H1 (cell line): ENCODE measurements at regions not wholly inside any gene's neighbourhood (a gene's known extent, or its start where the extent isn't known, plus 50 kb on each side); places are given as distances from the start of the nearest gene placed in this dataset.

ENCODE experiments used
- CREB1 ChIP-seq: IDR thresholded peaks from 2 replicates; pipeline ENCODE4 v1.6.1; 2012; ENCODE audit warnings: inconsistent platforms
- CTCF ChIP-seq, 3 experiments: IDR thresholded peaks; 1 replicate in 2 of 3; 2 replicates in 1 of 3; pipeline versions ENCODE4 v1.5.1 to v1.6.1; 2011; ENCODE audit warnings: low read length in 3 of 3, mild to moderate bottlenecking in 3 of 3, inconsistent platforms in 2 of 3, low read depth in 1 of 3, moderate library complexity in 1 of 3; ENCODE audit not compliant: insufficient read depth in 1 of 3; ENCODE audit errors: control extremely low read depth in 1 of 3
- JUND ChIP-seq: IDR thresholded peaks from 2 replicates; pipeline ENCODE4 v1.6.1; 2011; ENCODE audit warnings: mild to moderate bottlenecking, improper control_type of control experiment, low read length
- KDM4A ChIP-seq: IDR thresholded peaks from one replicate; pipeline ENCODE4 v1.7.1; 2012; ENCODE audit warnings: low read depth, mild to moderate bottlenecking, moderate library complexity, low read length, inconsistent platforms; ENCODE audit not compliant: severe bottlenecking
- MAX ChIP-seq: IDR thresholded peaks from 2 replicates; pipeline ENCODE4 v1.6.1; 2012; ENCODE audit warnings: inconsistent platforms
- RNF2 ChIP-seq: fragments of 200-900, 300-1000 bp; sonication (generic); IDR thresholded peaks from 2 replicates; pipeline ENCODE4 v1.7.1; 2016; ENCODE audit warnings: borderline replicate concordance, low read depth, mild to moderate bottlenecking, antibody characterized with exemption, low read length; ENCODE audit not compliant: poor library complexity, severe bottlenecking; ENCODE audit errors: missing control alignments
- USF2 ChIP-seq: IDR thresholded peaks from 2 replicates; pipeline ENCODE4 v1.6.1; 2011; ENCODE audit warnings: low read length, improper control_type of control experiment
- YY1 ChIP-seq: IDR thresholded peaks from 2 replicates; pipeline ENCODE4 v1.6.1; 2011; ENCODE audit warnings: low read depth, mild to moderate bottlenecking, low read length

- TF ChIP-seq MAX (no peak), RNF2 (no peak), USF2 (no peak), CTCF (IDR thresholded peaks at IDR 0.05; ENCODE audit: control extremely low read depth in 1 of 3, insufficient read depth in 1 of 3, low read depth in 1 of 3, low read length in 3 of 3) (no peak), YY1 (no peak), JUND (no peak), KDM4A (no peak), CREB1 (no peak)
Observed at GRCh38 chr11:42543844-42544419, 767.9 kb upstream of the API5 start.
